ENCODE measurements at regions not wholly inside any gene's neighbourhood (a gene's known extent, or its start where the extent isn't known, plus 50 kb on each side); places are given as distances from the start of the nearest gene placed in this dataset.

- Histone ChIP-seq H3K4me3 (ENCODE audit: low read depth, low read length) (no peak overlapping the region), H3K36me3 (ENCODE audit: control insufficient read depth in 2 of 2, insufficient read depth in 1 of 2, low read length in 2 of 2) (no peaks in the 10 kb centered on the region), H3K9me3 (ENCODE audit: control insufficient read depth, insufficient read depth, low read depth, low read length) (no peaks in the 10 kb centered on the region), H3K4me1 (ENCODE audit: control insufficient read depth, insufficient read depth, low read length) (no peaks in the 10 kb centered on the region), H3K27ac (ENCODE audit: extremely low read depth, low read depth, low read length) (no peak overlapping the region)
- no peak for TF ChIP-seq YY1 (tag by site-specific recombination; IDR thresholded peaks at IDR 0.05)
- TF ChIP-seq ZSCAN30 (tag by site-specific recombination; IDR thresholded peaks at IDR 0.05): no peak
- TF ChIP-seq ZNF18 (tag by site-specific recombination; IDR thresholded peaks at IDR 0.05): no peak
- TF ChIP-seq ZEB2 (tag by site-specific recombination; IDR thresholded peaks at IDR 0.05): no peak
- no peak for TF ChIP-seq ZNF555 (tag by site-specific recombination; conservative IDR thresholded peaks at IDR 0.05)
- no peak for TF ChIP-seq ZNF548 (tag by site-specific recombination; IDR thresholded peaks at IDR 0.05)
- TF ChIP-seq ZNF248 (tag by site-specific recombination; IDR thresholded peaks at IDR 0.05): no peak
- no peak for TF ChIP-seq ZNF391 (tag by site-specific recombination; IDR thresholded peaks at IDR 0.05; ENCODE audit: borderline replicate concordance, low read depth)
- TF ChIP-seq FEZF1 (tag by site-specific recombination; IDR thresholded peaks at IDR 0.05): no peak
- TF ChIP-seq ZNF747 (tag by site-specific recombination; IDR thresholded peaks at IDR 0.05): no peak
- TF ChIP-seq ZNF138 (tag by site-specific recombination; IDR thresholded peaks at IDR 0.05; ENCODE audit: borderline replicate concordance): no peak
- no peak for TF ChIP-seq ZBTB8A (tag by site-specific recombination; IDR thresholded peaks at IDR 0.05)
- no peak for TF ChIP-seq ZNF776 (tag by site-specific recombination; IDR thresholded peaks at IDR 0.05; ENCODE audit: borderline replicate concordance)
- TF ChIP-seq ZNF701 (tag by site-specific recombination; IDR thresholded peaks at IDR 0.05): no peak
- TF ChIP-seq ZNF174 (tag by site-specific recombination; IDR thresholded peaks at IDR 0.05): no peak
- ChIA-PET CTCF (no interaction called here), POLR2A (no interaction called here)
Observed at GRCh38 chr2:4139316-4139715, 435.9 kb downstream of the DCDC2C start.

DNA sequence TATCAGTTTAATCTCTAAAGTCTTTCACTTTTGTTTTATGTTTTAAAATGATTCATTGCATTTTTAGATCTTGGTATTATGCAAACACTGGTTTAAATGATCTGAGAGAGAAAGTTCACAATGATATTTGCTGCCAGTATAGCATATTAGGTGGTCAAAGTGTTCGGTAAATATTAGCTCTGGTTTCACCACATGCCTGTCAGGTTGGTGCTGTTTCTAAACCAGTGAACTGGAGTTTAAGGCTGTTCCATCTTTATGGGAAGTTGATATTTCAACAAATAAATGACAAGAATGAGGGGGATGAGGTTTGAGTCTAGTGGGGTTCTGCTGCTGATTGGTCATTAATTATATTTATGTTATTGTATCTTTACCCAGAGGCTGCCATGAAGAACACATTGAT, 436.4 kb downstream of the DCDC2C start:
- Histone ChIP-seq H3K36me3 (ENCODE audit: control insufficient read depth in 2 of 2, insufficient read depth in 1 of 2, low read length in 2 of 2) (no peaks in the 10 kb centered on the region), H3K9me3 (ENCODE audit: control insufficient read depth, insufficient read depth, low read depth, low read length) (no peaks in the 10 kb centered on the region), H3K4me3 (ENCODE audit: low read depth, low read length) (no peak overlapping the region), H3K4me1 (ENCODE audit: control insufficient read depth, insufficient read depth, low read length) (no peaks in the 10 kb centered on the region), H3K27ac (ENCODE audit: extremely low read depth, low read depth, low read length) (no peak overlapping the region)
- POLR2A ChIA-PET: no interaction called here
- CTCF ChIA-PET: no interaction called here
- TF ChIP-seq ZNF768 (tag by site-specific recombination; IDR thresholded peaks at IDR 0.05) (no peak), SP2 (tag by site-specific recombination; IDR thresholded peaks at IDR 0.05) (no peak), ZNF600 (tag by site-specific recombination; IDR thresholded peaks at IDR 0.05) (no peak), ZNF76 (tag by site-specific recombination; IDR thresholded peaks at IDR 0.05; ENCODE audit: borderline replicate concordance, low read depth) (no peak), ZNF549 (tag by site-specific recombination; IDR thresholded peaks at IDR 0.05) (no peak), KLF1 (tag by site-specific recombination; IDR thresholded peaks at IDR 0.05) (no peak), ZNF24 (tag by site-specific recombination; IDR thresholded peaks at IDR 0.05) (no peak), ZNF155 (tag by site-specific recombination; IDR thresholded peaks at IDR 0.05) (no peak), ZNF391 (tag by site-specific recombination; IDR thresholded peaks at IDR 0.05; ENCODE audit: borderline replicate concordance, low read depth) (no peak), KLF8 (tag by site-specific recombination; IDR thresholded peaks at IDR 0.05) (no peak), ZNF544 (tag by site-specific recombination; IDR thresholded peaks at IDR 0.05) (no peak), ZXDB (tag by site-specific recombination; IDR thresholded peaks at IDR 0.05) (no peak), ZNF211 (tag by site-specific recombination; IDR thresholded peaks at IDR 0.05; ENCODE audit: low read depth) (no peak), ZNF16 (tag by site-specific recombination; IDR thresholded peaks at IDR 0.05; ENCODE audit: low read depth) (no peak), ZNF776 (tag by site-specific recombination; IDR thresholded peaks at IDR 0.05; ENCODE audit: borderline replicate concordance) (no peak), ZNF560 (tag by site-specific recombination; IDR thresholded peaks at IDR 0.05; ENCODE audit: borderline replicate concordance) (no peak), ZNF214 (tag by site-specific recombination; IDR thresholded peaks at IDR 0.05; ENCODE audit: borderline replicate concordance) (no peak), ZNF404 (tag by site-specific recombination; IDR thresholded peaks at IDR 0.05) (no peak)
- TF ChIP-seq, protein P1, sequence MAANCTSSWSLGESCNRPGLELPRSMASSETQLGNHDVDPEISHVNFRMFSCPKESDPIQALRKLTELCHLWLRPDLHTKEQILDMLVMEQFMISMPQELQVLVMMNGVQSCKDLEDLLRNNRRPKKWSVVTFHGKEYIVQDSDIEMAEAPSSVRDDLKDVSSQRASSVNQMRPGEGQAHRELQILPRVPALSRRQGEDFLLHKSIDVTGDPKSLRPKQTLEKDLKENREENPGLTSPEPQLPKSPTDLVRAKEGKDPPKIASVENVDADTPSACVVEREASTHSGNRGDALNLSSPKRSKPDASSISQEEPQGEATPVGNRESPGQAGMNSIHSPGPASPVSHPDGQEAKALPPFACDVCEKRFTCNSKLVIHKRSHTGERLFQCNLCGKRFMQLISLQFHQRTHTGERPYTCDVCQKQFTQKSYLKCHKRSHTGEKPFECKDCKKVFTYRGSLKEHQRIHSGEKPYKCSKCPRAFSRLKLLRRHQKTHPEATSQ (tag by site-specific recombination; IDR thresholded peaks at IDR 0.05): no peak
- TF ChIP-seq, protein P2, sequence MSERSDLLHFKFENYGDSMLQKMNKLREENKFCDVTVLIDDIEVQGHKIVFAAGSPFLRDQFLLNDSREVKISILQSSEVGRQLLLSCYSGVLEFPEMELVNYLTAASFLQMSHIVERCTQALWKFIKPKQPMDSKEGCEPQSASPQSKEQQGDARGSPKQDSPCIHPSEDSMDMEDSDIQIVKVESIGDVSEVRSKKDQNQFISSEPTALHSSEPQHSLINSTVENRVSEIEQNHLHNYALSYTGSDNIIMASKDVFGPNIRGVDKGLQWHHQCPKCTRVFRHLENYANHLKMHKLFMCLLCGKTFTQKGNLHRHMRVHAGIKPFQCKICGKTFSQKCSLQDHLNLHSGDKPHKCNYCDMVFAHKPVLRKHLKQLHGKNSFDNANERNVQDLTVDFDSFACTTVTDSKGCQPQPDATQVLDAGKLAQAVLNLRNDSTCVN (tag by site-specific recombination; optimal IDR thresholded peaks at IDR 0.05): no peak
